HEK293T (cell line): ENCODE measurements at regions not wholly inside any gene's neighbourhood (a gene's known extent, or its start where the extent isn't known, plus 50 kb on each side); places are given as distances from the start of the nearest gene placed in this dataset.

Source experiments
- HDGF ChIP-seq: fragments of 450-650 bp; IDR thresholded peaks from 2 replicates; pipeline ENCODE4 v1.6.1; 2017; ENCODE audit warnings: antibody characterized with exemption, borderline replicate concordance
- PKNOX1 ChIP-seq: fragments of 450-650 bp; IDR thresholded peaks from 2 replicates; pipeline ENCODE4 v1.6.1; 2016

GRCh38 chr1:184152974-184153373 lies 101.4 kb downstream of the TSEN15 start:
- TF ChIP-seq PKNOX1 (no peak), HDGF (no peak)
